ENCODE measurements at regions not wholly inside any gene's neighbourhood (a gene's known extent, or its start where the extent isn't known, plus 50 kb on each side); places are given as distances from the start of the nearest gene placed in this dataset.
"Not testable (repeated sequence)": the region's sequence is repeated elsewhere in the genome, so short reads cannot be mapped to it uniquely, and the experiment has no call there.

DNA sequence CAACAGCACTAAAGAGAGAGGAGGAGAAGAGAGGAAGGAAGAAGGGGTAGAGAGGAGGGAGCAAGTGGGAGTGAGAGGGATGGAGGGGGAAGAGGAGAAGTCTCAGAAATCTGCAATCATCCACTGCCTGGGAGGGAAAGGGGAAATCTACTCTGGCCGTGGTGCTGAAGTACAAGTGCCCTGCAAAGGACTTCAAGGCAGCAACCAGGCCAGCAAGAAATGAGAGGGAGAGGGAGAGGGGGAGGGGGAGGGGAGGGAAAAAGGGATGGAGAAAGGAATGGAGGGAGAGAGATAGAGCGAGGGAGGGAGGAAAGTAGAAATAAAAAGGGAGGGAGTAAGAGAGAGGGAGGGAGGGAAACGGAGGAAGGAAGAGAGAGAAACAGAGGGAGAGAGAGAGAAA lies 130.8 kb upstream of the EEF2KMT start:
- DNase-seq (ENCODE audit: extremely low read depth, low read depth) = no peak

DNA sequence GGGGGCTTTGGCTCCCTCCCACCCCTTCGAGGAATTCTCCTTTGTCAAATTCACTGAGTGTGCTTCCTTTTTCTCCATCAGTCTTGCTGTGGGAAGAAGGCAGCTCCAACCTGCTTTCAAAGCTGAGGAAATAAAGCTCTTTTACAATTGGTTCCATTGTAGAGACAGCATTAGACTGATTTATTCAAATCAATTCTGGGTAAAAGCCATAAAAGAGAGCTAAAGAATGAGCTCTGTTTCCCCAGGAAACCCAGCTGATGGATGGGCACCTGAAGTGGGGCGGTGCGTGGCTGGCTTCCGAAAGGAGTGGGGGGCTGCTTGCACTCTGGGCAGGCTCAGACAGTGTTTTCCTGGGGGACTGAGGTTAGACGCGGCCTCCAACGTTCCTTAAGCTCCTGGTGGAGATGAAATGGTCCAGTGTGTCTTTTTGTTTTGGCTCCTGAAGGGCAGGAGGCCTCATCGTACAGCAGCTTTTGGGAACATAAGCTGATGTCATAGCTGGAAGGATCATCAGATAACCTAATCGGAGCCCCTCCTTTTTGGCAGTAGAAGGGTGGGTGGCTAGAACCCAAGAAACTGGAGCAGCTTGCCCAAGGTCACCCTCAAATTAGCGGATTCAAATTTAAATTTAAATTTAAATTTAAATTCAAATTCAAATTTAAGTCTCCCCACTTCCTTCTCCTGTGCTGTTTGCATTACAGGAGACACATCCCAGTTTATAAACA lies 128.5 kb upstream of the EEF2KMT start:
- DNase-seq (ENCODE audit: extremely low read depth, low read depth) = no peak

DNA sequence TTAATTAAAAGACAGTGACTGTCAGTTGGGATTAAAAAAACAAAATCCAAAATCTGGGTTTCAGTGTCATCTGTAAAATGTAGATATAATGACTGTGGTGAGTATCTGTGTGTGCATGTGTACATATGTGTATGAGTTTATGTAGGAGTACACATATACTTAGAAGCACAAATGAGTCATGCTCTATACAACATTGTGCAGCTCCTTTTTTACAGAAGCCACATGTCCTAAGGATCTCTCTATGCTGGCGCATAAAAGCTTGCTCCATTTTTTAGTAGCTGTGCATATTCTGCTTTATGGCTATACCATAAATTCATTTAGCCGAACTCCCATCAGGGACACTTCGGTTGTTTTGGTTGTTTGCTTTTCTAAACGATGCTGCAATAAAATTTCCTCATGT lies 125.2 kb upstream of the EEF2KMT start:
- no peak for DNase-seq (ENCODE audit: extremely low read depth, low read depth)

DNA sequence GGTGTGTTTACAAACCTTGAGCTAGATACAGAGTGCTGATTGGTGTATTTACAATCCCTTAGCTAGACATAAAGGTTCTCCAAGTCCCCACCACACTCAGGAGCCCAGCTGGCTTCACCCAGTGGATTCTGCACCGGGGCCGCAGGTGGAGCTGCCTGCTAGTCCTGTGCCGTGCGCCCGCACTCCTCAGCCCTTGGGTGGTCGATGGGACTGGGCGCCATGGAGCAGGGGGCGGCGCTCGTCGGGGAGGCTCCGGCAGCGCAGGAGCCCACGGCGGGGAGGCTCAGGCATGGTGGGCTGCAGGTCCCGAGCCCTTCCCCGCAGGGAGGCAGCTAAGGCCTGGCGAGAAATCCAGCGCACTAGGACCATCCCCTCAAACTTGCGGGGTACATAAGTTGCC lies 124.2 kb upstream of the EEF2KMT start:
- DNase-seq (ENCODE audit: extremely low read depth, low read depth) = not testable (repeated sequence)

DNA sequence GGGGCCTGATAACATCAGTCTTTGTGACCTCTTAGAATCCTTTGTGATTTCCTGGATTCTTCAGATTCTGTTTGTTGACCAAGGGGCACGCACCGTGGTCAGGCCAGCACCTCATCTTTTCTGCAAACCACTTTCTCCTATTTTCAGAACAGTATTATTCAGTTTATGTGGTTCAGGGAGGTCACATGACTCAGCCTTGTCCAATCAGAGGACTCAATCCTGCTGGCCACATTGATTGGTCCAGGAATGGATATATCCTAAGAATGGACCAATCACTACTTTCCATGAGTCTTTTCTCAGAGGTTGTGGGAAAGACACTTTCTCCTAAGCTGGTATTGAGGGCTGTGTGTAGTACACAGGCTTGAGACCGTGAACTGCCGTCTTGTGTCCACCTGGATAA lies 123.1 kb upstream of the EEF2KMT start:
- DNase-seq (ENCODE audit: extremely low read depth, low read depth) = no peak

DNA sequence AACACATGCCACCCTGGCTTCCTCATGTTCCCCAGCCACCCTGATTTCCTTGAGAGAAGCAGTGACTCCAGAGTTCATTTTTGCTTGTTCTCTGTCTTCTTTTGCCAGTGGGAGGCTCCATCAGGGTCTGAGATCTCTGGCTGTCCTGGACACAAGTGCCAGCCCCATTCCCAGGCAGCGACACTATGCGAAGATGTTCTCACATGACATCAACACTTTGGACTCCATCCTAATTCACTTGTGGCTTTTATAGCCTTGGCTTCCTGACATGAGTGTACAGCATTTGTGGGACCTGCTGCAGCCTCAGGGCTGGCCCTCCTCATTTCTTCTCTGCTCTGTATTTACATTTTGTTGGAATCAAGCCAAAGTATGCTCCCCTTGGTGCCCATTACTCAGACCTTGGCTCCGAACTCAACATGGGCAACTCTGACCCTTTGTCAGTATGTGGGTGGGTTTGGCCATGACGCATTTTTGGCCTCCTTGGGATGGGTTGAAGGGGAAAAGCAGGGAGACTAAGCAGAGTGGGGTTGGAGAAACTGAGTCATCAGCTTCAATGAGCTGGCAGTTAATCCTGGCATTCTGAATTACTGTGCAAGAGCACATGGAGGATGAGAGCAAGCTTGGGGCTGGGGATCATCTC lies 119.0 kb upstream of the EEF2KMT start:
- DNase-seq (ENCODE audit: extremely low read depth, low read depth) = no peak

DNA sequence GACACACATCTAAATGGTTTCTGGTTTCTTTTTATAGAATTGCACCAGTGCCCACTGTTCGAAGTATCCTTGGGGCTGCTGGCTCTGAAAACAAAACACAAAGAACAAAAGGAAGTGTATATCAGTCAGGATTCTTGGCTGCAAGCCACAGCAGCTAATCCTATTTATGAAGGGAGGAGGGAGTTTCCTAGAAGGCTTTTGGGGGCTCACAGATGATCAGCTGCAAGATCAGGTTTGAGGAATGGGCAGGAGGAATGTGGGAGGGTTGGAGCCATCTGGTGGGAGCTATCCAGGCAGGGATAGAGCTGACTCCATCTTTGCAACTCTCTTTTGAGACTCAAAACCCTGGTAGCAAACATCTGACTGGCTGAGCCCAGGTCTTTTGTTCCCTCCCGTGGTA lies 118.3 kb upstream of the EEF2KMT start:
- no peak for DNase-seq (ENCODE audit: extremely low read depth, low read depth)

DNA sequence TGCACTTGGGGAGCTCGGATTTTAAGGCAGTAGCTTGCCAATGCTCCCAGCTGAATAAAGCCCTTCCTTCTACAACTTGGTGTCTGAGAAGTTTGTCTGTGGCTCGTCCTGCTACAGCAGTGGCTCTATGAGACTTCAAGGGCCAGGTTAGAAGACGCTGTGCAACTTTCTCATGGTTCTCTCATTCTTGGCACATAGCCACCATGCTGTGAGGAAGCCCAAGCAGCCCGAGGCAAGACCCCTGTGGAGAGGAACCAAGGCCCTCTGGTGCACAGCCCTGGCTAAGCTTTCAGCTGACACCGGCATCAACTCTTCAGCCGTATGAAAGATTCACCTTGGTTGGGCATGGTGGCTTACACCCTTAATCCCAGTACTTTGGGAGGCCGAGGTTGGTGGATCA lies 116.9 kb upstream of the EEF2KMT start:
- no peak for DNase-seq (ENCODE audit: extremely low read depth, low read depth)

DNA sequence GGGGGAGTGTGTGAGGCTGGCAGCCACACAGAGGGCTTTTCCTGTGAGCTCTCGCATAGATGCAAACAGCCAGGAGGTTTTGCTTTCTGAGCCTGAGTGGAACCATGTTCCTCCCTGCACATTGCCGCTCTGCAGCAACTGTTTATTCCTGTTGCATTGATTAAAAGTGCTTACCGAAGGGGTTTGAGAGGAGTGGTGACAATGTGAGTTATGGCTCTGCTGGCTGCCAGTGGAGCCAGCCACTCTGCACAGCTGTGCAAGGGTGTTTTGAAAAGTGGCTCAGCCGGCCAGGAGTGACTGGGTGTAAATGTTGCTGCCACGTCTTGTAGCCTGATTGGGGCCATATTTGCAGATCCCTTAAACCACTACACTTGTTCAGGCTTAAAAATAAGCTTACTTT lies 114.9 kb upstream of the EEF2KMT start:
- DNase-seq (ENCODE audit: extremely low read depth, low read depth) = not testable (repeated sequence)

DNA sequence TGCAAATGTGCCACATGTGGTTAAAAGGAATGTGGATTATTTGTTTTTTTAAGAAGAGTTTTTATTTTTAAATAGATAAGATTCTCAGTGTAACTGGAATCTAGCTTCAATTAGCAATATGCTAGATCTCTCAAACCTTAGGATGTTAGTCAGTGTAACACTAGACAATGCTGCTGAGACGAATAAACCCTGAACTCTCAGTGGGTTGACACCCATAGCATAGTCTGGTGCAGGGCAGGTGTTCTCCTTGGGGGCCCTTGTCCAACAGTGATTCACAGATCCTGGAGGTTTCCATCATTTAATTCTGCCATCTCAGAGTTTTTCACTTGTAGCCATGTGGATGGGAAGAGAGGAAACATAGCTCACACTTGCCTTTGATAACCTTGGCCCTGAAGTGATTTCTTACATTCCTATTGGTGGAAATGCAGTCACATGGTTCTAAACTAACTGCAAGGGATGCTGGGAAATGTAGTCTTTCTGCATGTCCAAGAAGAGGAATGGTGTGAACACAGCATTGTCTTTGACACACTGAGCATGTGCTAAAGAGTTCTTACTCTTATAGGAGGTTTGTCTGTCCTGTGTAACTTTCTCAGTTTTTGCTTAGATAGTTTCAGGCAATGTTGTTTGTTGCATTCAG lies 110.4 kb upstream of the EEF2KMT start:
- DNase-seq (ENCODE audit: extremely low read depth, low read depth) = peak; percentile 7

DNA sequence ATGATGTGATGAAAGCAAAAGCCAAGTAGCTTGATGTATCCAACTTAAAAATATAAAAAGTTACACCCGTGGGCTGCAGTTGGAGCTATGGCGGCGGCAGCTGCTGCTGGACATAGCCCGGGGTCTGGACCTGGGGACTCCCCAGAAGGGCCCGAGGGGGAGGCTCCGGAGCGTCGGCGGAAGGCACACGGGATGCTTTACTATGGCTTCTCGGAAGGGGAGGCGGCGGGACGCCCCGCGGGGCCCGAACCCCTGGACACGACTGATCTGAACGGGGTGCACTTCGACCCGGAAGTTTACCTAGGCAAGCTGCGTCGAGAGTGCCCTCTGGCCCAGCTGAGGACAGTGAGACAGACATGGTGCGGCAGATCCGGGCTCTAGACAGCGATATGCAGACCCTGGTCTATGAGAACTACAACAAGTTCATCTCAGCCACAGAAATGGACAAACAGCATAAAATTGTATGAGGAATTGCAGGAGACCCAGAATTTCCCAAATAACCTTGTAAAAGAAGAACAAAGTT lies 109.5 kb upstream of the EEF2KMT start:
- DNase-seq (ENCODE audit: extremely low read depth, low read depth) = no peak

DNA sequence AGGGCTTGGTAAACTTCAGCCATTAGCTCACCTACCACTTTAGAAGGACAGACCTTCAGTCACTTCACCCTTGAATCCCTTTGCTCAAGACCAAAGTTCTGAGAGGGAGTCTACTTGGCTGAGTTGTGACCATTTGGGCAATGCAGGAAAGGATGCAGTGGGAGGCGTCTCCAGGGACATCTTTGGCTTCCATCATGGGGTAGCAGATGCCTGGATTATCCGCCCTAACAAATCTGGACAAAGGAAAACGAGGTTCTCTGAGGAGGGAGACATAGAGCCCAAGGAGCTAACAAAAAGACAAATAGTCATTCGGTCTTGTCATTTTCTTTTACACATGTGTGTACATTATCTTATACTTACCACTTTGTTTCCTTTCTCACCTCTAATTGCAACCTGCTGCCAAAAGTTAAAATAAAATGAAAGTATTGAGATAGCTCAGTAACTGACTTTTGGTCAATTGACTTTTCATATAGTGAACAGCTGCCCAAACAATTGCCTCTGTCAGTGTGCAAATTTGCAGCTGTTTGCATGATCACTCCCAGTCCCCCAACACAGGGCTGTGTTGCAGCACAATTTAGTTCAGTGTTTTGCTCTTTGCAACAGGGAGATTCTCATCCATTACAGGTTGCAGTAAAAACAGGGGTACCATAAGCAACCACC lies 108.9 kb upstream of the EEF2KMT start:
- no peak for DNase-seq (ENCODE audit: extremely low read depth, low read depth)

DNA sequence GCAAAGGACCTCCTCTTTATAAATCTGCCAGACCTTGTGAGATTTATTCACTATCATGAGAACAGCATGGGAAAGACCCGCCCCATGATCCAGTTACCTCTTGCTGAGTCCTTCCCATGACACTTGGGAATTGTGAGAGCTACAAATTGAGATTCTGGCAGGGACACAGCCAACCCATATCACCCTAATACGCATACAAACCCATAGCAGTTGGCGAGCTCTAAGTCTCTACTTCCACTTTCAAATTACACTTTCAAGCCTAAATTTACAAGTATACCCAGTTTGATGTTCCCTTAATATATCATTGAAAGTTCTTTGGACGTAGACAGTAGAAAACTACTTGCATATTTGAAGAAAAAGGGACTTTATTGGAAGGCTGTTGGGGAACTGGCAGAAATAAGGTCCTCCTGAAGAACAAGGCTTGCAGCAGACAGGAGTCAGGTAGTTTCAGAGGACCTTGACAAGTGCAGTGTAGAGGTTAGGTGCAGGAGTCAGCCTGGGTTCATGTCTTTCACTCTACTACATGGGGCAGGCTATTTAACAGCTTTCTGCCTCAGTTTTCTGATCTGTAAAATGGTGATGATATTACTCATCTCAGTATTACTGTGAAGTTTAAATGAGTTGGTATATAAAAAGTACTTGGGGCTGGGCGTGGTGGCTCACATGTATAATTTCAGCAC lies 107.9 kb upstream of the EEF2KMT start:
- DNase-seq (ENCODE audit: extremely low read depth, low read depth) = no peak

DNA sequence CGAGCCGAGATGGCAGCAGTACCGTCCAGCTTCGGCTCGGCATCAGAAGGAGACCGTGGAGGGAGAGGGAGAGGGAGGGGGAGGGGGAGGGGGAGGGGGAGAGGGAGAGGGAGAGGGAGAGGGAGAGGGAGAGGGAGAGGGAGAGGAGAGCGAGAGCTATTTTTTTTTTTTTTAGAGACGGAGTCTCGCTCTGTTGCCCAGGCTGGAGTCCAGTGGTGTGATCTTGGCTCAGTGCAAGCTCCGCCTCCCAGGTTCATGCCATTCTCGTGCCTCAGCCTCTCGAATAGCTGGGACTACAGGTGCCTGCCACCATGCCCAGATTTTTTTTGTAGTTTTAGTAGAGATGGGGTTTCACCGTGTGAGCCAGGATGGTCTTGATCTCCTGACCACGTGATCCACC lies 106.1 kb upstream of the EEF2KMT start:
- not testable (repeated sequence) for DNase-seq (ENCODE audit: extremely low read depth, low read depth)

DNA sequence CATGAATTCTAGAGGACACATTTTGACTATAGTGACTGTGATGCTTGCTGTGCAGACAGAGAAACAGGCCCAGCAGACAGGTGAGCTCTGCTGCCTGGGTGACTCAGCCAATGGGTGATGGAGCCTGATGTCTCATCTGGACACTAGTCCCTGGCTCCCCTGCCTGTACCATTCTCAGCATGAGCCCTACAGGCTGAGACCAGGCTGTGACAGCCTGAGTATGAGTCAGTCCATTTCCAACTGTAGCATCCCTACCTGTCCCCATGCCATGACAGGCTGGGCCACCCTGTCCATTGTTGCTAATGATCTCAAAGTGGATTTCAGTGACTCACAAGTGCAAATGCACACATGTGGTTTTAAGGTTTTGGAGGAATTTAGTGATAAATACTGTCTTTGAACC lies 102.5 kb upstream of the EEF2KMT start:
- no peak for DNase-seq (ENCODE audit: extremely low read depth, low read depth)

DNA sequence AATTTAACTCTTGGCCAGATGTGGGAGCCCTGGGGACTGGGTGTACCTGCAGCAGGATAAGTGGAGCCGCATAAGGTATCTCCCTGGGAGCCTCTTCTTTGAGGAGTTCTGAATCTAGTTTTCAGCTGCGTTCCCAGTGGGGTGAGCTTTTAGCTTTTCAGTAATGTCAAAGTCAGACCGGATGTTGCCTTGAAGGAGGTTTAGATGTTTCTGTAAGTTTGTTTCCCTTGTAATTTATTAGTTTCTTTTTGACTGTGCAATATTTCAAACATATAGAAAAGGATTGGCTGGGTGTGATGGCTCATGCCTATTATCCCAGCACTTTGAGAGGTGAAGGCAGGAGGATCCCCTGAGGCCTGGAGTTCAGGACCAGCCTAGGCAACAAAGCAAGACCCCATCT lies 98.6 kb upstream of the EEF2KMT start:
- no peak for DNase-seq (ENCODE audit: extremely low read depth, low read depth)

DNA sequence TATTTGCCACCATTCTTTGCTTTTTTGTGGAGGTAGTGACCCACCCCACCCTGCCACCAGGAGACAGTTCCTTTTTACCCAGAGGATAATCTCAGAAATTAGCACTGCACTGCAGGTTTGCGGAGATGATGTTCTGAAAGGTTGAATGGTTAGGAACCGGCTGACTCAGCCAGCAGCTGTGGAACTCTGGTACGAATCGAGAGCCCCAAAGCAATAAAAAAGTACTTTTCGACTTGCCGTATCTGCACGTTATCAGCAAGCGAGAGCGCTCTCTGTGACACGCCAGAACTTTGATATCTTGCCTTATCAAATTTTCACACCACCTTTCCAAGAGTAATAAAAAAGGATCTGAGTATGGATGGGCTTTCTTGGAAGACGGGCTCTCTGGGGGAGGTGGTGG lies 96.3 kb upstream of the EEF2KMT start:
- DNase-seq (ENCODE audit: extremely low read depth, low read depth) = no peak

DNA sequence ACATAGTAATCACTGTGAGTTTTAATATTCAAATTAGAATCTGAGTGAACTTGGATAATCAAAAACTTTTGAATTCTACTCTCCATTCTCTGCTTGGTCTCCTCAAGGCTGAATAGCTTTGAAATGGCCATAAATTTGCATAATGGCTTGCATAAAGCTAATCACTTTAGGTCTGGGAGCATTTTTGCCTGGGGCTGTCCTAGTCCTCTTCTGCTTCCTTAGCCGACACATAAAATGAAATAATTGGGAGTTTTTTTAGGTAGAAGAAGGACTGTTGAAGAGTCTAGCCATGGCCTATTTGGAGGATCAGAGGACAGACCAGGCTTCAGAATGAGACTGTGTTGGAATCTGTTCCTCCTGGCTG lies 91.4 kb upstream of the EEF2KMT start:
- DNase-seq (ENCODE audit: extremely low read depth, low read depth) = no peak

DNA sequence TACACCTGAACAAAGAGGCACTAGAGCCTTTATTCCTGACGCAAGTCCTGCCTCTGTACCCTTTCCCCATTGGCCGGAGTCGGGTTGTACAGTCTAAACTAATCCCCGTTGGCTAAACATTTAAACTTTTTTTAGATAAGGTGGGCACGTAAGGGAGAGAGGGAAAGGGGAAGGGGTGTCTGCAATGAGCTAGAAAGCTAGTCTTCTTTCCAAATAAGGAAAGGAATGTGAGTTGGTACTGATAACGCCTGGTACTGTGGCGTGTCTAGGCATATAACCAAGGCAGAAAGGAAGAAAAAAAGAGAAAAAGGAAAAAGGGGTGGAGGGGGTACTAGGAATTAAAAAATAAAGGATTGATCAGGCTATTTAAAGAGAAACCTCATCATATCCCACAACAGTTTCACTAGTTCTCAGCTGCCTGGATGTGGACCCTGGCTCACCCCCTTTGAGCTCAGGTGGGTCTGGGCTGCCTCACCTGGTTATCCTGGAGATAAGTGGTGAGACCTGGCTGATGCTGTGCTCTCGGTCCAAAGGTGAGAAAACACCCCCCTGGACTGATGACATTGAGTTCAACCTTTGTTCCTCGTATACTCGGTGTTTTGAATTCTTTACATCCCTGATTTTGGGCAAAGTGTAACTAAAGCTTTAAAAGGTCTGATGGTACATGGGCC lies 90.9 kb upstream of the EEF2KMT start:
- DNase-seq (ENCODE audit: extremely low read depth, low read depth) = no peak

DNA sequence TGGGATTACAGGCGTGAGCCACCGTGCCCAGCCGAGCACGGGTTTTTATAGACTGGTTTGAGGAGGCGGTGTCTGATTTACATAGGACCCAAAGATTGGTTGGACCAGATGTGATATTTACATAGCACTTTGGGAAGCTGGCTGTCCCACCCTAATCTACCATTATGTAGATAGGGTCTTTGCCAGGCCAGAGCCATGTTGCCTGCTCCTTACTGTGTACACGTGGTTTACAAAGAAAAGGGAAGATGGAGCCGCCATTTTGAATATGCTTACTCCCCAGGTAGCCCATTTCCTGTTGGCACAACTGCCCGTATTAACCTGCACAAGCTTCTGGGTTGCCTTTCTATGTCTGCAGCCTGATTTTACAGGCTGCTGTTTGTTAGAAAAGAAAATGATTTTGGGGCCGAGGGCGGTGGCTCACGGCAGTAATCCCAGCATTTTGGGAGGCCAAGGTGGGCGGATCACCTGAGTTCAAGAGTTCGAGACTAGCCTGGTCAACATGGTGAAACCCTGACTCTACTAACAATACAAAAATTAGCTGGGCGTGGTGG lies 89.9 kb upstream of the EEF2KMT start:
- no peak for DNase-seq (ENCODE audit: extremely low read depth, low read depth)
